Endothelial cell of umbilical vein (primary cell): ENCODE measurements at regions not wholly inside any gene's neighbourhood (a gene's known extent, or its start where the extent isn't known, plus 50 kb on each side); places are given as distances from the start of the nearest gene placed in this dataset.

Experiments used
- BruUV-seq: library from RNA; stranded (reverse); fragments of 400-500 nt; replicated peaks from 2 replicates; lab custom pipeline; 2021; lab: Mats Ljungman, UMichigan
- CTCF ChIA-PET: fragments of 300-600, 350-600 bp; sonication (Branson Sonifier 250); formaldehyde crosslinking; loops from one replicate; lab custom pipeline; 2021; ENCODE audit warnings: antibody characterized with exemption, inconsistent platforms; lab: Charles Lee
- POLR2A ChIA-PET: fragments of 300-600, 350-600 bp; sonication (Branson Sonifier 250); formaldehyde crosslinking; loops from one replicate; lab custom pipeline; 2021; ENCODE audit warnings: antibody characterized with exemption, inconsistent platforms; lab: Charles Lee
- DNase-seq: peaks from one replicate; pipeline ENCODE4 v3.0.0-alpha.2; 2011; ENCODE audit warnings: low read depth, low spot score
- FAIRE-seq: peaks from 2 replicates; lab custom pipeline; 2011; peaks lifted over from hg19 to GRCh38; lab: Jason Lieb, UNC
- H2AFZ ChIP-seq: 2 replicates; pipeline ENCODE4 v1.6.0; 2012; ENCODE audit warnings: low read depth, low read length, control low read depth, inconsistent platforms
- H3K27ac ChIP-seq: 2 replicates; pipeline ENCODE4 v1.5.1; 2011; ENCODE audit warnings: low read depth, mild to moderate bottlenecking, control low read depth, low read length, moderate library complexity; ENCODE audit not compliant: insufficient read depth
- H3K27me3 ChIP-seq, 2 experiments: 2 replicates each; pipeline versions ENCODE4 v1.6.0 to v1.6.1; 2011; ENCODE audit warnings: low read length in 2 of 2, mixed read lengths in 1 of 2; ENCODE audit not compliant: control insufficient read depth in 2 of 2, insufficient read depth in 2 of 2
- H3K36me3 ChIP-seq, 2 experiments: 2 replicates in 1 of 2; 3 replicates in 1 of 2; pipeline ENCODE4 v1.5.1; 2011; ENCODE audit warnings: low read length in 2 of 2, mild to moderate bottlenecking in 1 of 2, moderate library complexity in 1 of 2; ENCODE audit not compliant: control insufficient read depth in 2 of 2, insufficient read depth in 2 of 2; ENCODE audit errors: extremely low read depth in 1 of 2
- H3K4me1 ChIP-seq: 3 replicates; pipeline ENCODE4 v1.5.1; 2011; ENCODE audit warnings: mild to moderate bottlenecking, low read length; ENCODE audit not compliant: control insufficient read depth, insufficient read depth; ENCODE audit errors: extremely low read depth
- H3K4me2 ChIP-seq: 2 replicates; pipeline ENCODE4 v1.6.1; 2011; ENCODE audit warnings: low read length, control low read depth, mixed read lengths; ENCODE audit not compliant: insufficient read depth
- H3K4me3 ChIP-seq, 3 experiments: fragments of 200-600 bp in 1 of 3; sonication (generic), shearing (Covaris generic) in 1 of 3; replicated peaks in 1 of 3; 2 replicates each; pipeline ENCODE4 v1.5.1; 2011 to 2016; ENCODE audit warnings: control low read depth in 3 of 3, low read length in 3 of 3, mild to moderate bottlenecking in 2 of 3, inconsistent platforms in 1 of 3, low read depth in 1 of 3, moderate library complexity in 1 of 3; ENCODE audit not compliant: insufficient read depth in 1 of 3
- H3K79me2 ChIP-seq: 2 replicates; pipeline ENCODE4 v1.6.0; 2012; ENCODE audit warnings: low read length, inconsistent platforms; ENCODE audit not compliant: control insufficient read depth, insufficient read depth
- H3K9ac ChIP-seq: replicated peaks from 2 replicates; pipeline ENCODE3; 2011; ENCODE audit warnings: low read length, control low read depth; ENCODE audit not compliant: insufficient read depth; ENCODE audit errors: extremely low read depth
- H3K9me1 ChIP-seq: replicated peaks from 3 replicates; pipeline ENCODE4 v1.6.0; 2011; ENCODE audit warnings: mild to moderate bottlenecking, low read length; ENCODE audit not compliant: control insufficient read depth, insufficient read depth; ENCODE audit errors: extremely low read depth
- H3K9me3 ChIP-seq: replicated peaks from 2 replicates; pipeline ENCODE4 v1.5.1; 2012; ENCODE audit warnings: low read length, inconsistent platforms; ENCODE audit not compliant: control insufficient read depth, insufficient read depth
- H4K20me1 ChIP-seq: replicated peaks from 2 replicates; pipeline ENCODE3; 2011; ENCODE audit warnings: mild to moderate bottlenecking, low read length; ENCODE audit not compliant: control insufficient read depth, insufficient read depth; ENCODE audit errors: extremely low read depth
- CTCF ChIP-seq, 2 donors: IDR thresholded peaks; 1 replicate in 1 of 2; 2 replicates in 1 of 2; pipeline ENCODE4 v1.5.1; 2011; ENCODE audit warnings: low read length in 2 of 2, mild to moderate bottlenecking in 2 of 2, moderate library complexity in 2 of 2, control low read depth in 1 of 2, inconsistent platforms in 1 of 2, low read depth in 1 of 2; ENCODE audit not compliant: insufficient read depth in 1 of 2; ENCODE audit errors: extremely low read depth in 1 of 2
- EZH2 ChIP-seq: IDR thresholded peaks from 2 replicates; pipeline ENCODE4 v1.6.1; 2012; ENCODE audit warnings: borderline replicate concordance, low read depth, mild to moderate bottlenecking, moderate library complexity, low read length, inconsistent platforms; ENCODE audit not compliant: severe bottlenecking
- FOS ChIP-seq: IDR thresholded peaks from 2 replicates; pipeline ENCODE4 v1.6.1; 2011; ENCODE audit warnings: mild to moderate bottlenecking, low read length, moderate library complexity, borderline replicate concordance; ENCODE audit not compliant: insufficient read depth
- GATA2 ChIP-seq: IDR thresholded peaks from 2 replicates; pipeline ENCODE4 v1.7.0; 2011; ENCODE audit warnings: low read depth, mild to moderate bottlenecking, moderate library complexity, mixed read lengths, low read length; ENCODE audit not compliant: insufficient read length, insufficient read depth
- JUN ChIP-seq: IDR thresholded peaks from 2 replicates; pipeline ENCODE4 v1.6.1; 2011; ENCODE audit warnings: borderline replicate concordance, low read depth; ENCODE audit not compliant: insufficient read length, insufficient read depth
- MAX ChIP-seq: IDR thresholded peaks from 2 replicates; pipeline ENCODE4 v1.6.1; 2011; ENCODE audit not compliant: insufficient read depth, insufficient read length
- MYC ChIP-seq: IDR thresholded peaks from one replicate; pipeline ENCODE4 v1.6.1; 2011; ENCODE audit warnings: mild to moderate bottlenecking, low read depth, low read length
- POLR2A ChIP-seq: IDR thresholded peaks from 2 replicates; pipeline ENCODE4 v1.6.1; 2012; ENCODE audit warnings: low read depth, mild to moderate bottlenecking, control low read depth, low read length
- POLR2AphosphoS5 ChIP-seq: IDR thresholded peaks from 2 replicates; pipeline ENCODE4 v1.6.1; 2012; ENCODE audit warnings: low read depth, mild to moderate bottlenecking, control low read depth, low read length, moderate library complexity; ENCODE audit not compliant: insufficient read depth
- dilution Hi-C: fragments of 300-500 bp; cut with MboI; formaldehyde crosslinking; loops from one replicate; pipeline ENCODE4 v1.15.0; 2019; ENCODE audit warnings: low sequenced_read_pairs; ENCODE audit not compliant: extremely low pct_ligation_motif_present
- intact Hi-C: fragments of 100-400 bp; cut with micrococcal nuclease; formaldehyde crosslinking; loops from one replicate; pipeline ENCODE4 v1.10.0; 2022

- FAIRE-seq: no peak
- Histone ChIP-seq H3K36me3 (no peaks in the 10 kb centered on the region), H3K27ac (no peak overlapping the region), H3K79me2 (no peaks in the 10 kb centered on the region), H3K9me1 (no peaks in the 10 kb centered on the region), H3K9ac (no peak overlapping the region), H2AFZ (no peak overlapping the region), H3K4me1 (no peaks in the 10 kb centered on the region), H3K27me3 (no peaks in the 10 kb centered on the region), H3K4me3 (no peak overlapping the region), H4K20me1 (no peaks in the 10 kb centered on the region), H3K4me2 (no peak overlapping the region), H3K9me3 (peaks cover 8% of the 10 kb centered on the region)
- DNase-seq: no peak
- BruUV-seq: no TSS peak
- CTCF ChIA-PET: no interaction called here
- POLR2A ChIA-PET: no interaction called here
- TF ChIP-seq EZH2: no peak
- TF ChIP-seq POLR2AphosphoS5: no peak
- no peak for TF ChIP-seq GATA2
- TF ChIP-seq MAX: no peak
- TF ChIP-seq POLR2A: no peak
- TF ChIP-seq FOS: no peak
- no peak for TF ChIP-seq MYC
- no peak for TF ChIP-seq JUN
- TF ChIP-seq CTCF (IDR thresholded peaks at IDR 0.05; ENCODE audit: extremely low read depth in 1 of 2, insufficient read depth in 1 of 2, low read depth in 1 of 2, low read length in 2 of 2): no peak
- dilution Hi-C loops (no loop called here), intact Hi-C loops (no loop called here)
Measured at GRCh38 chr10:107232013-107232412, 67.5 kb upstream of the SORCS1 start.
